ENCODE measurements at regions not wholly inside any gene's neighbourhood (a gene's known extent, or its start where the extent isn't known, plus 50 kb on each side); places are given as distances from the start of the nearest gene placed in this dataset.

- H3K36me3 ChIP-seq (ENCODE audit: control insufficient read depth in 2 of 2, extremely low read depth in 1 of 2, insufficient read depth in 2 of 2, low read length in 2 of 2): no peaks in the 10 kb centered on the region
- H3K27me3 ChIP-seq (ENCODE audit: control insufficient read depth, extremely low read depth, insufficient read depth, low read length): no peaks in the 10 kb centered on the region
- TF ChIP-seq EZH2 (IDR thresholded peaks at IDR 0.05; ENCODE audit: low read length): no peak
- TF ChIP-seq CTCF (optimal IDR thresholded peaks at IDR 0.05 in 1 of 3, IDR thresholded peaks at IDR 0.05 in 1 of 3, conservative IDR thresholded peaks at IDR 0.05 in 1 of 3; ENCODE audit: extremely low read depth in 1 of 3, insufficient read depth in 2 of 3, low read length in 3 of 3): no peak
- H3K9me3 ChIP-seq (ENCODE audit: control insufficient read depth, low read depth, low read length): no peaks in the 10 kb centered on the region
- dilution Hi-C loops (cut with MboI; ENCODE audit: extremely low pct_ligation_motif_present, low sequenced_read_pairs): no loop called here
- no peak overlapping the region for H3K27ac ChIP-seq (ENCODE audit: control insufficient read depth, insufficient read depth, low read length)
- no peak overlapping the region for H2AFZ ChIP-seq (ENCODE audit: control insufficient read depth, low read length)
- no peaks in the 10 kb centered on the region for H3K79me2 ChIP-seq (ENCODE audit: control insufficient read depth, insufficient read depth, low read length)
- no peak overlapping the region for H3K4me2 ChIP-seq (ENCODE audit: control insufficient read depth, extremely low read depth, insufficient read depth, low read depth, low read length)
- DNase-seq (ENCODE audit: low read depth, low spot score): no peak
- H3K4me3 ChIP-seq (ENCODE audit: control insufficient read depth in 2 of 3, extremely low read depth in 1 of 3, insufficient read depth in 2 of 3, low read depth in 1 of 3, low read length in 3 of 3): no peak overlapping the region
- H3K9ac ChIP-seq (ENCODE audit: control insufficient read depth, extremely low read depth, insufficient read depth, low read length): no peak overlapping the region
- no peaks in the 10 kb centered on the region for H3K9me1 ChIP-seq (ENCODE audit: control insufficient read depth, extremely low read depth, insufficient read depth, low read length)
- no peaks in the 10 kb centered on the region for H4K20me1 ChIP-seq (ENCODE audit: control insufficient read depth, extremely low read depth, insufficient read depth, low read length)
- no peaks in the 10 kb centered on the region for H3K4me1 ChIP-seq (ENCODE audit: control insufficient read depth, extremely low read depth, insufficient read depth, low read length)
- FAIRE-seq: no peak
Measured at GRCh38 chr17:52762147-52762793, 603.8 kb upstream of the CA10 start.

GRCh38 chr17:52759864-52760263, 601.4 kb upstream of the CA10 start:
- no peak overlapping the region for H3K9ac ChIP-seq (ENCODE audit: control insufficient read depth, extremely low read depth, insufficient read depth, low read length)
- no peak overlapping the region for H3K4me2 ChIP-seq (ENCODE audit: control insufficient read depth, extremely low read depth, insufficient read depth, low read depth, low read length)
- DNase-seq (ENCODE audit: low read depth, low spot score) (no peak), FAIRE-seq (no peak)
- H2AFZ ChIP-seq (ENCODE audit: control insufficient read depth, low read length): no peak overlapping the region
- no peaks in the 10 kb centered on the region for H3K79me2 ChIP-seq (ENCODE audit: control insufficient read depth, insufficient read depth, low read length)
- no peaks in the 10 kb centered on the region for H3K9me3 ChIP-seq (ENCODE audit: control insufficient read depth, low read depth, low read length)
- H3K4me1 ChIP-seq (ENCODE audit: control insufficient read depth, extremely low read depth, insufficient read depth, low read length): no peaks in the 10 kb centered on the region
- dilution Hi-C loops (cut with MboI; ENCODE audit: extremely low pct_ligation_motif_present, low sequenced_read_pairs): no loop called here
- H4K20me1 ChIP-seq (ENCODE audit: control insufficient read depth, extremely low read depth, insufficient read depth, low read length): no peaks in the 10 kb centered on the region
- no peak overlapping the region for H3K27ac ChIP-seq (ENCODE audit: control insufficient read depth, insufficient read depth, low read length)
- no peak for TF ChIP-seq CTCF (optimal IDR thresholded peaks at IDR 0.05 in 1 of 3, IDR thresholded peaks at IDR 0.05 in 1 of 3, conservative IDR thresholded peaks at IDR 0.05 in 1 of 3; ENCODE audit: extremely low read depth in 1 of 3, insufficient read depth in 2 of 3, low read length in 3 of 3)
- no peak for TF ChIP-seq EZH2 (IDR thresholded peaks at IDR 0.05; ENCODE audit: low read length)
- no peak overlapping the region for H3K4me3 ChIP-seq (ENCODE audit: control insufficient read depth in 2 of 3, extremely low read depth in 1 of 3, insufficient read depth in 2 of 3, low read depth in 1 of 3, low read length in 3 of 3)
- no peaks in the 10 kb centered on the region for H3K27me3 ChIP-seq (ENCODE audit: control insufficient read depth, extremely low read depth, insufficient read depth, low read length)
- no peaks in the 10 kb centered on the region for H3K9me1 ChIP-seq (ENCODE audit: control insufficient read depth, extremely low read depth, insufficient read depth, low read length)
- no peaks in the 10 kb centered on the region for H3K36me3 ChIP-seq (ENCODE audit: control insufficient read depth in 2 of 2, extremely low read depth in 1 of 2, insufficient read depth in 2 of 2, low read length in 2 of 2)
